ENCODE measurements at regions not wholly inside any gene's neighbourhood (a gene's known extent, or its start where the extent isn't known, plus 50 kb on each side); places are given as distances from the start of the nearest gene placed in this dataset.

- DNase-seq: no peak
Measured at GRCh38 chr20:24797745-24798655, 151.1 kb upstream of the CST7 start.

GRCh38 chr20:24798930-24799705 lies 150.0 kb upstream of the CST7 start:
- no peak for DNase-seq

GRCh38 chr20:24799971-24800580 lies 149.0 kb upstream of the CST7 start:
- DNase-seq: no peak

- no peak for DNase-seq
Measured at GRCh38 chr20:24802286-24802820, 146.7 kb upstream of the CST7 start.

DNA sequence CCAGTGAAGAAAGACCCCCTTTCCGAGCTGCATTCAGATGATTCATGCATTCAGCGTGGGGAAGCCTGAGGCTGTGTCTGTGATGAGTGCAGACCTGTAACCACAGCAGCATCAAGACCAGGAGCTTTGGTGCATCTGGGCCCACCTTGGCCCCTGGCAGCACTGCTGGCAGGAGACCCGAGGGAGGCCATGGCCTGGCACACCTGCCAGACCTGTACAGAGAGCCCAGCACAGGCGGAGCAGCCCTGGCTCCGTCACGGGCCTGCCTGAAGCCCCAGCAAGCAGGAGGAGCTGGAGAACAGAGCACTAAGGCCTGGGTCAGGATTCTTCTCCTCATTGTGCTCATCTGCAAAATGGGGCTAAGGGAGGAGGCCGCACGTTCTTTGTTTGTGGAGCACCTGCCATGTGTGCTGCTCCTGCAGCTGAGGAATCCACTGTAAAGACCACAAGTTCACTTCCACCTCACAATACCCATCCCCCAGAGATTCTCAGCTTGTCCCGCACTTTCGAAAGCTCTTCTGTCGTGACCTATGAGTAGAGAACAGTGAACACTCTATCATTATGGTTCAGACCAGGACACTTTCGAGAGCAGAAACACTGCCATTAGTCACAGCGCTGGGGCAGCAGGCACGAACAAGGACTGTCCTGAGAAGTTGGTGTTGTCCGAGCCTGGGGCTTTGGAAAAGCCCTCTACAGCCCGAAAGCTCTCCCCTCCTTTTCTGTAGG lies 144.4 kb upstream of the CST7 start:
- no peak for DNase-seq

DNA sequence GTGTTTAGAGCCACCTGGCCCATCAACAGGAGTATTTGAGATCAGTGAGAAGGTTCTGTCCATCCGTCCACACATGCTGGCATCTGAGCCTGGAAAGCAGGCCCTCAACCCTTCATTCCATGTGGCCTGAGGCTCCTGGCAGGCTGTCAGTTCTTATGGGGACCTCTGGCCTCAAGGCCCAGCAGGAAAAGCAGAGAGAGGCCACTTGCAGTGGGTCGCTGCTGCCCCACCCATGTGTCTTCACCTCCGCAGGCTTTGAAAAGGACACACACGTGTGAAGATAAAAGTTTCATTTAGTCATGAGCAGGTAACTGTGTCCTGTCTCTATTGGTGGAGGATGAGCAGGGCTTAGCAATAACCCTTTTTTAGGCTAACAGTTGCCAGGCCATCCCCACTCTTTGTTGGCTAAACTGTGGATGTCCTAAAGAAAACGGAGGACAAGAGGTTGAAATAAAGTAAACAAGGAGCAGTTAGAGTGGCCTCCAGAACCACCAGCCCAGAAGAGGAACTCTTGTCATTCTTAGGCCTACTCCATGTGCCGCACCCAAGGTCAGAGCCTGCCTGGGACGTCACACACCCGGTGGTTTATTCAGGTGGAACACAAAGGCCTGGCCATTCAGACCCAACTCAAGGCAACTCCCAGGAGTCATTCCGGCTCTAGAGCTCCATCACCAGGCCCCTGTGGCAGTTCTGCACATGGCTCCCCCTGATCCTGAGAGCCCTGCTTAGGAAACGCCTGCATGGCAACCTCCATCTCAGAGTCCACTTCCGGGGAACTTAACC lies 143.4 kb upstream of the CST7 start:
- DNase-seq: no peak

- no peak for DNase-seq
Measured at GRCh38 chr20:24806705-24807676, 142.1 kb upstream of the CST7 start.

GRCh38 chr20:24808616-24809015 lies 140.5 kb upstream of the CST7 start:
- no peak for DNase-seq

GRCh38 chr20:24809606-24810005 lies 139.5 kb upstream of the CST7 start:
- DNase-seq: no peak

- DNase-seq: no peak
Measured at GRCh38 chr20:24810676-24811407, 138.2 kb upstream of the CST7 start.

GRCh38 chr20:24812373-24812772 lies 136.7 kb upstream of the CST7 start:
- no peak for DNase-seq

- DNase-seq: no peak
Measured at GRCh38 chr20:24813080-24813479, 136.0 kb upstream of the CST7 start.

GRCh38 chr20:24813496-24813895 lies 135.6 kb upstream of the CST7 start:
- no peak for DNase-seq

DNA sequence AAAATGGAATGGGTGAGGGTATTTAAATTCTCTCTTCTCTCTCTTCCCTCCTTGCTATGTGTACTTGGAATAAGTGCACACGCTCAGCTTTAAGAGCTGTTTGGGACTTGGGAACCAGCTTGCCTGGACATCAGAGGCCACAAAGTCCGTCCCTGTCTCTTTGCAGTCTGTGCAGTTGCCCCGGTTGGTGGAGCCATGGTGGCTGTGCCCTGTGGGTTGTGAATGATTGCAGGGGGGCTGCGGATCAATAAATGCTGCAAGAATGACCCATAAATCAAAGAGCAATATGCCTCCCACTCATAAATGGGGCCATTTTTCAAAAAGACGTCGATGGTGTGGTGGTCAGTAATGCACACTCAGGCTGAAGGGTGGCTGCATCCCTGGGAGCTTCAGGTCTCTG lies 135.1 kb upstream of the CST7 start:
- no peak for DNase-seq

- DNase-seq: no peak
Measured at GRCh38 chr20:24814556-24815195, 134.4 kb upstream of the CST7 start.

DNA sequence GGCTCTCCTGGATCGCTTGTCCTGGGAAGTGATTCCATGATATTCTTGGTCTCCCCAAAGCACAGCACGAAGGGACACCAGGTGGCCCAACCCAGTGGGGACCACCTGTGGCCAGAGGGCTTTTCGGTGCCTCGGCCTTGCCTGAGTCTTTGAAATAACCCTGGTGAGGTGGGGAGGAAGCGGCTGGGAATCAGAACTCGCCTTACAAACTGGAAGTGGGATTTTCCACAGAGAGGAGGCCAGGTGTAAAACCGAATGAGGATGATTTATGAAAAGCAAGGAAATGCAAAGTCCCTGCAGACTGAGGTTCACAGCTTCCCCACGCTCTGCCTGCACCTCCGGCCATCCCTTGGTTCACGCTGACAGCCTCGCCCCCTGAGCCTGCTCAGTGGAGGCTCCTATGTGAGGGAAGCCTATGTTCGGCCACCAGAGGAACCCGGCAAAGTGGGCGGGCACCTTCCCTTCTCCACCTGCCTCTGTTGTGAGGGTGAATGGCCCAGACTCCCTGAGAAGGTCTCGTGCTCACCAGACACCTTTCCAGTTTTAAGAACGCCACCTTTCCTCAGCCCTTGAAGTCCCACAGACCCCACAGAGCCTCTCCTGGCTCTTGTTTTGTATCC lies 133.8 kb upstream of the CST7 start:
- DNase-seq: no peak

DNA sequence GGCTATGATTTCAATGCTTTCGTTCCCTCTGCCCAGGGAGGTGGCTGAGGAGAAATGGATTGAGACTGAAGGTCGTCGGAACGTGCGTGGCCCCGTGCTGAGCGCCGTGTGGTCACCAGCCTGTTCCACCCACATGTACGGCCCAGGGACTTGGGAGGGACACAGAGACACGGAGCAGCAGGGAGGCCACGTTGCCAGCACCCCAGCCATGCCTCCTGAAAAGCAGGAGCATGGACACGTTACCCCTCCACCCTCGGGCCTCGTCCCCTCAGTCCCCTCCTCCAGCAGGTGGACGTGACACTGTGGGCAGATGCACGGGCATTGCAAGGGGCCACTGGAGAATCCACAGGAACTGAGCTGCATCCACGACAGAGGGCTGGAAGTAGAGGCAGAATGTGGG lies 133.1 kb upstream of the CST7 start:
- DNase-seq: no peak

- DNase-seq: no peak
Measured at GRCh38 chr20:24816431-24816830, 132.6 kb upstream of the CST7 start.

DNA sequence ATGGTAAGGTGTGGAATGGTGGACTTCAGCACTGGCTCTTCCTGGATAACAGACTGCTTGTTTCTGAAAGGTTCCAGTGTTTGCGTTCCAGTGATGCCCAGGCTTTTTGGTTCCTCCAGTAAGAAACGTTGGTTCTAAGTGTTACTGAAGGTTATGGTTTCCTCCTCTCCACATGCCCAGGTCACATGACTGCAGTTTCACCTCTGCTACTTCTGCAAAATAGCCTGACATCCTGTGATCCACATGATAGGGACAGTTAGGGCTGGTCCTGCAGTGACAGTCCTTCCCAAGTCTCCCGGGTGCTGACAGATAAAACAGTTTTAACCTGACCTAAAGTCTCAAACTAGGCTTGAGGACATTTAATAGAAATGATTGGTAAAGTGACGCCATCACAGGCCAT lies 132.2 kb upstream of the CST7 start:
- DNase-seq: no peak
